Sigmoid colon (tissue), 3 donors: ENCODE measurements at regions not wholly inside any gene's neighbourhood (a gene's known extent, or its start where the extent isn't known, plus 50 kb on each side); places are given as distances from the start of the nearest gene placed in this dataset.

Experiments
- POLR2A ChIP-seq, 2 donors: fragments of 450-650 bp; IDR thresholded peaks; one replicate each; pipeline ENCODE4 v1.6.1; 2016; ENCODE audit warnings: antibody characterized with exemption in 2 of 2, mild to moderate bottlenecking in 2 of 2, moderate library complexity in 2 of 2
- TF ChIP-seq, protein P1 (sequence below), 4 experiments: fragments of 450-650 bp in 3 of 4; fragments of 200-600 bp in 1 of 4; IDR thresholded peaks; one replicate each; pipeline ENCODE4 v1.5.1; 2016 to 2019; ENCODE audit warnings: antibody characterized with exemption in 4 of 4, mild to moderate bottlenecking in 3 of 4, moderate library complexity in 2 of 4

GRCh38 chr13:29920025-29920643 is 69.7 kb upstream of the UBL3 start:
- TF ChIP-seq, protein P1, sequence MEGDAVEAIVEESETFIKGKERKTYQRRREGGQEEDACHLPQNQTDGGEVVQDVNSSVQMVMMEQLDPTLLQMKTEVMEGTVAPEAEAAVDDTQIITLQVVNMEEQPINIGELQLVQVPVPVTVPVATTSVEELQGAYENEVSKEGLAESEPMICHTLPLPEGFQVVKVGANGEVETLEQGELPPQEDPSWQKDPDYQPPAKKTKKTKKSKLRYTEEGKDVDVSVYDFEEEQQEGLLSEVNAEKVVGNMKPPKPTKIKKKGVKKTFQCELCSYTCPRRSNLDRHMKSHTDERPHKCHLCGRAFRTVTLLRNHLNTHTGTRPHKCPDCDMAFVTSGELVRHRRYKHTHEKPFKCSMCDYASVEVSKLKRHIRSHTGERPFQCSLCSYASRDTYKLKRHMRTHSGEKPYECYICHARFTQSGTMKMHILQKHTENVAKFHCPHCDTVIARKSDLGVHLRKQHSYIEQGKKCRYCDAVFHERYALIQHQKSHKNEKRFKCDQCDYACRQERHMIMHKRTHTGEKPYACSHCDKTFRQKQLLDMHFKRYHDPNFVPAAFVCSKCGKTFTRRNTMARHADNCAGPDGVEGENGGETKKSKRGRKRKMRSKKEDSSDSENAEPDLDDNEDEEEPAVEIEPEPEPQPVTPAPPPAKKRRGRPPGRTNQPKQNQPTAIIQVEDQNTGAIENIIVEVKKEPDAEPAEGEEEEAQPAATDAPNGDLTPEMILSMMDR (IDR thresholded peaks at IDR 0.05): no peak
- TF ChIP-seq POLR2A (IDR thresholded peaks at IDR 0.05): no peak
